ENCODE measurements at regions not wholly inside any gene's neighbourhood (a gene's known extent, or its start where the extent isn't known, plus 50 kb on each side); places are given as distances from the start of the nearest gene placed in this dataset.

- TF ChIP-seq CTCF (conservative IDR thresholded peaks at IDR 0.05; ENCODE audit: low read length): no peak
- TF ChIP-seq EZH2phosphoT487 (IDR thresholded peaks at IDR 0.05; ENCODE audit: borderline replicate concordance): no peak
Measured at GRCh38 chr1:104726917-104727316, 977.2 kb downstream of the AMY1C start.
